ENCODE measurements at regions not wholly inside any gene's neighbourhood (a gene's known extent, or its start where the extent isn't known, plus 50 kb on each side); places are given as distances from the start of the nearest gene placed in this dataset.

- H3K36me3 ChIP-seq = no peaks in the 10 kb centered on the region
- 34 to 35% methylated on average over 4 of the region's 4 CpGs for WGBS, 2 donors
- H3K27ac ChIP-seq = no peak overlapping the region
- no peaks in the 10 kb centered on the region for H3K27me3 ChIP-seq
- DNase-seq = no peak
- H3K4me3 ChIP-seq = no peak overlapping the region
- no peaks in the 10 kb centered on the region for H3K9me3 ChIP-seq
- no peak for TF ChIP-seq CTCF (IDR thresholded peaks at IDR 0.05)
- TF ChIP-seq POLR2A (IDR thresholded peaks at IDR 0.05) = no peak
- peaks cover 0 to 9% (median 0%) of the 10 kb centered on the region in 3 donors for H3K4me1 ChIP-seq
- intact Hi-C loops (cut with DNase I) = no loop called here
Measured at GRCh38 chr13:85659493-85659892, 139.7 kb downstream of the SLITRK6 start.

GRCh38 chr13:85657942-85658341, 141.3 kb downstream of the SLITRK6 start:
- intact Hi-C loops (cut with DNase I) = no loop called here
- Histone ChIP-seq H3K27me3 (no peaks in the 10 kb centered on the region), H3K4me3 (no peak overlapping the region), H3K27ac (no peak overlapping the region), H3K9me3 (no peaks in the 10 kb centered on the region), H3K36me3 (no peaks in the 10 kb centered on the region), H3K4me1 (peaks cover 0 to 9% (median 0%) of the 10 kb centered on the region in 3 donors)
- no peak for DNase-seq
- TF ChIP-seq CTCF (IDR thresholded peaks at IDR 0.05) = no peak
- no peak for TF ChIP-seq POLR2A (IDR thresholded peaks at IDR 0.05)

- Histone ChIP-seq H3K27me3 (no peaks in the 10 kb centered on the region), H3K4me3 (no peak overlapping the region), H3K4me1 (peaks cover 0 to 19% (median 5%) of the 10 kb centered on the region in 3 donors), H3K36me3 (no peaks in the 10 kb centered on the region), H3K27ac (no peak overlapping the region), H3K9me3 (no peaks in the 10 kb centered on the region)
- WGBS, 2 donors = 72 to 78% methylated on average over 1 of the region's 1 CpG
- TF ChIP-seq POLR2A (IDR thresholded peaks at IDR 0.05) (no peak), CTCF (IDR thresholded peaks at IDR 0.05) (no peak)
- DNase-seq = no peak
- intact Hi-C loops (cut with DNase I) = no loop called here
Measured at GRCh38 chr13:85655040-85655439, 144.2 kb downstream of the SLITRK6 start.

- H3K27ac ChIP-seq = no peak overlapping the region
- H3K36me3 ChIP-seq = no peaks in the 10 kb centered on the region
- no peaks in the 10 kb centered on the region for H3K9me3 ChIP-seq
- intact Hi-C loops (cut with DNase I) = no loop called here
- H3K4me1 ChIP-seq = peaks cover 0 to 12% (median 5%) of the 10 kb centered on the region in 3 donors
- 28 to 36% methylated on average over 2 of the region's 2 CpGs for WGBS, 2 donors
- H3K4me3 ChIP-seq = no peak overlapping the region
- no peak for TF ChIP-seq CTCF (IDR thresholded peaks at IDR 0.05)
- no peak for TF ChIP-seq POLR2A (IDR thresholded peaks at IDR 0.05)
- DNase-seq = no peak
- no peaks in the 10 kb centered on the region for H3K27me3 ChIP-seq
Measured at GRCh38 chr13:85654227-85654626, 145.0 kb downstream of the SLITRK6 start.

- Histone ChIP-seq H3K4me1 (peaks cover 0 to 12% (median 5%) of the 10 kb centered on the region in 3 donors), H3K36me3 (no peaks in the 10 kb centered on the region), H3K4me3 (no peak overlapping the region), H3K27ac (no peak overlapping the region), H3K9me3 (no peaks in the 10 kb centered on the region), H3K27me3 (no peaks in the 10 kb centered on the region)
- WGBS, 2 donors = 89 to 93% methylated on average over 3 of the region's 3 CpGs
- no peak for DNase-seq
- TF ChIP-seq CTCF (IDR thresholded peaks at IDR 0.05) = no peak
- no peak for TF ChIP-seq POLR2A (IDR thresholded peaks at IDR 0.05)
- intact Hi-C loops (cut with DNase I) = no loop called here
Measured at GRCh38 chr13:85653681-85654080, 145.5 kb downstream of the SLITRK6 start.

Measured in esophagus squamous epithelium (tissue), 5 donors.